A549 (cell line): ENCODE measurements at regions not wholly inside any gene's neighbourhood (a gene's known extent, or its start where the extent isn't known, plus 50 kb on each side); places are given as distances from the start of the nearest gene placed in this dataset.

Experiments used
- ATAC-seq, 2 experiments: fragments of 200-7000 bp in 1 of 2; fragments of >200 bp in 1 of 2; cut with Nextera tagmentation in 1 of 2; cut with Tn5 transposase in 1 of 2; 3 replicates each; pipeline versions ENCODE4 v1.8.0 to v1.9.1; 2018 to 2020; ENCODE audit warnings: mild to moderate bottlenecking in 1 of 2, moderate library complexity in 1 of 2
- CTCF ChIA-PET: fragments of 300-600 bp; sonication (Branson Sonifier 250); formaldehyde crosslinking; extraction: SDS; loops from one replicate; lab custom pipeline; 2021; ENCODE audit warnings: antibody characterized with exemption, inconsistent platforms; lab: Yijun Ruan, JAX
- POLR2A ChIA-PET: fragments of 350-600 bp; formaldehyde crosslinking; extraction: SDS; loops from one replicate; lab custom pipeline; 2021; ENCODE audit warnings: antibody characterized with exemption, inconsistent platforms; lab: Yijun Ruan, JAX
- DNase-seq, 2 experiments: peaks; one replicate each; pipeline versions ENCODE4 v3.0.0 to v3.0.0-alpha.2; 2011 to 2016; ENCODE audit warnings: low read depth in 1 of 2, low spot score in 1 of 2
- FAIRE-seq: peaks from 2 replicates; lab custom pipeline; 2011; peaks lifted over from hg19 to GRCh38; lab: Jason Lieb, UNC
- H3K27ac ChIP-seq, 2 experiments: fragments of >200 bp; sonication (Bioruptor Twin); formaldehyde crosslinking; 3 replicates each; pipeline ENCODE4 v1.5.1; 2016 to 2017
- H3K4me1 ChIP-seq: fragments of >200 bp; sonication (Bioruptor Twin); formaldehyde crosslinking; 3 replicates; pipeline ENCODE4 v1.6.1; 2016
- H3K4me2 ChIP-seq: fragments of >200 bp; sonication (Bioruptor Twin); formaldehyde crosslinking; 3 replicates; pipeline ENCODE4 v1.6.1; 2016
- H3K4me3 ChIP-seq: fragments of >200 bp; sonication (Bioruptor Twin); formaldehyde crosslinking; 3 replicates; pipeline ENCODE4 v1.5.1; 2016
- H3K9me3 ChIP-seq: fragments of >200 bp; sonication (Bioruptor Twin); formaldehyde crosslinking; 3 replicates; pipeline ENCODE4 v1.6.1; 2016
- BHLHE40 ChIP-seq: IDR thresholded peaks from 2 replicates; pipeline ENCODE4 v1.6.1; 2012; ENCODE audit warnings: low read depth, low read length, inconsistent platforms
- CBX2 ChIP-seq: fragments of 200-600 bp; sonication (generic); IDR thresholded peaks from 2 replicates; pipeline ENCODE4 v1.6.1; 2016; ENCODE audit warnings: low read depth, mild to moderate bottlenecking, borderline replicate concordance
- CEBPB ChIP-seq, 2 experiments: fragments of >200 bp in 1 of 2; sonication (Bioruptor Twin) in 1 of 2; formaldehyde crosslinking in 1 of 2; IDR thresholded peaks; 2 replicates each; pipeline ENCODE4 v1.6.1; 2012 to 2016
- CHD4 ChIP-seq: fragments of 200-600 bp; sonication (generic); IDR thresholded peaks from 2 replicates; pipeline ENCODE4 v1.6.1; 2016; ENCODE audit warnings: antibody characterized with exemption, mild to moderate bottlenecking, borderline replicate concordance
- EHMT2 ChIP-seq: fragments of 200-600 bp; sonication (generic); IDR thresholded peaks from 2 replicates; pipeline ENCODE4 v1.6.1; 2016; ENCODE audit warnings: antibody characterized with exemption, low read depth, mild to moderate bottlenecking, moderate library complexity
- EP300 ChIP-seq, 2 experiments: fragments of >200 bp; sonication (Bioruptor Twin); formaldehyde crosslinking; IDR thresholded peaks; 2 replicates in 1 of 2; 3 replicates in 1 of 2; pipeline ENCODE4 v1.6.1; 2016 to 2017
- FOSB ChIP-seq: fragments of 250-450 bp; sonication (Bioruptor Pico); IDR thresholded peaks from 2 replicates; pipeline ENCODE4 v1.5.0; 2020; ENCODE audit warnings: mild to moderate bottlenecking, moderate library complexity
- FOSL2 ChIP-seq, 2 experiments: fragments of 450-650 bp in 1 of 2; fragments of >200 bp in 1 of 2; sonication (Bioruptor Twin) in 1 of 2; formaldehyde crosslinking; IDR thresholded peaks; 2 replicates each; pipeline versions ENCODE4 v1.5.0 to v1.6.1; 2016 to 2020; ENCODE audit warnings: mild to moderate bottlenecking in 1 of 2, moderate library complexity in 1 of 2
- HEYL ChIP-seq: fragments of 250-450 bp; sonication (Bioruptor Pico); IDR thresholded peaks from 2 replicates; pipeline ENCODE4 v1.8.0; 2021; ENCODE audit warnings: mild to moderate bottlenecking, moderate library complexity
- HOXB5 ChIP-seq: fragments of 250-450 bp; sonication (Bioruptor Pico); IDR thresholded peaks from 2 replicates; pipeline ENCODE4 v1.5.0; 2020; ENCODE audit warnings: mild to moderate bottlenecking, moderate library complexity
- KDM1A ChIP-seq: fragments of 200-600 bp; sonication (generic); IDR thresholded peaks from 2 replicates; pipeline ENCODE4 v1.6.1; 2016; ENCODE audit warnings: low read depth, mild to moderate bottlenecking
- KDM5A ChIP-seq: fragments of 200-600 bp; sonication (generic); IDR thresholded peaks from 2 replicates; pipeline ENCODE4 v1.6.1; 2016; ENCODE audit warnings: antibody characterized with exemption, mild to moderate bottlenecking
- PHF8 ChIP-seq: fragments of 200-600 bp; sonication (generic); IDR thresholded peaks from 2 replicates; pipeline ENCODE4 v1.6.1; 2016; ENCODE audit warnings: low read depth, mild to moderate bottlenecking, antibody characterized with exemption, moderate library complexity, borderline replicate concordance
- RAD21 ChIP-seq, 2 experiments: fragments of >200 bp in 1 of 2; sonication (Bioruptor Twin) in 1 of 2; formaldehyde crosslinking in 1 of 2; IDR thresholded peaks in 1 of 2; conservative IDR thresholded peaks in 1 of 2; 2 replicates in 1 of 2; 3 replicates in 1 of 2; pipeline ENCODE4 v1.6.1; 2012 to 2018; ENCODE audit warnings: inconsistent platforms in 1 of 2
- RCOR1 ChIP-seq: fragments of 150-350 bp; IDR thresholded peaks from 2 replicates; pipeline ENCODE4 v1.6.1; 2014; ENCODE audit warnings: antibody characterized with exemption, low read length, low read depth
- RNF2 ChIP-seq: fragments of 200-600 bp; sonication (generic); IDR thresholded peaks from 2 replicates; pipeline ENCODE4 v1.6.1; 2016; ENCODE audit warnings: low read depth, mild to moderate bottlenecking, antibody characterized with exemption, moderate library complexity, borderline replicate concordance
- SMC3 ChIP-seq: fragments of >200 bp; sonication (Bioruptor Twin); formaldehyde crosslinking; IDR thresholded peaks from 3 replicates; pipeline ENCODE4 v1.6.1; 2018; ENCODE audit warnings: inconsistent platforms
- SREBF2 ChIP-seq: fragments of 450-650 bp; IDR thresholded peaks from 2 replicates; pipeline ENCODE4 v1.6.1; 2014; ENCODE audit warnings: mild to moderate bottlenecking, moderate library complexity
- ZC3H11A ChIP-seq: fragments of 450-650 bp; IDR thresholded peaks from 2 replicates; pipeline ENCODE4 v1.6.1; 2014; ENCODE audit warnings: antibody characterized with exemption, mild to moderate bottlenecking
- ZNF302 ChIP-seq: fragments of 250-450 bp; sonication (Bioruptor Pico); IDR thresholded peaks from 2 replicates; pipeline ENCODE4 v1.9.0; 2021; ENCODE audit warnings: inconsistent platforms, mild to moderate bottlenecking, moderate library complexity
- WGBS: methylation state at CpG from one replicate; pipeline ENCODE4 v1.1.6; 2017; ENCODE audit errors: missing lambda C conversion rate; 5-methylcytosine and 5-hydroxymethylcytosine counted together
- TF ChIP-seq, protein P1 (sequence below): IDR thresholded peaks from 2 replicates; pipeline ENCODE4 v1.6.1; 2012
- TF ChIP-seq, protein P2 (sequence below): fragments of 200-600 bp; sonication (generic); IDR thresholded peaks from 2 replicates; pipeline ENCODE4 v1.6.1; 2016; ENCODE audit warnings: antibody characterized with exemption, mild to moderate bottlenecking, moderate library complexity
- TF ChIP-seq, protein P3 (sequence below): fragments of 250-450 bp; sonication (Bioruptor Pico); IDR thresholded peaks from 2 replicates; pipeline ENCODE4 v1.5.0; 2021; ENCODE audit warnings: mild to moderate bottlenecking, moderate library complexity, borderline replicate concordance

- 0% methylated on average over 5 of the region's 5 CpGs for WGBS
- no peak for FAIRE-seq
- ChIA-PET CTCF (no interaction called here), POLR2A (no interaction called here)
- Histone ChIP-seq H3K9me3 (no peaks in the 10 kb centered on the region), H3K4me3 (no peak overlapping the region), H3K27ac (no peak overlapping the region), H3K4me1 (no peaks in the 10 kb centered on the region), H3K4me2 (no peak overlapping the region)
- no peak for ATAC-seq
- DNase-seq: no peak
- no peak for TF ChIP-seq PHF8
- TF ChIP-seq HEYL (CRISPR knock-in tag): no peak
- no peak for TF ChIP-seq RCOR1
- no peak for TF ChIP-seq CHD4
Observed at GRCh38 chr2:128654408-128654807, 335.7 kb upstream of the HS6ST1 start.

GRCh38 chr2:128660836-128661235, 342.2 kb upstream of the HS6ST1 start:
- ATAC-seq (no peak), FAIRE-seq (no peak), DNase-seq (no peak)
- Histone ChIP-seq H3K4me3 (no peak overlapping the region), H3K27ac (no peak overlapping the region), H3K9me3 (no peaks in the 10 kb centered on the region), H3K4me2 (no peak overlapping the region)
- WGBS: 21% methylated on average over 6 of the region's 6 CpGs
- CTCF ChIA-PET: no interaction called here
- TF ChIP-seq, protein P1, sequence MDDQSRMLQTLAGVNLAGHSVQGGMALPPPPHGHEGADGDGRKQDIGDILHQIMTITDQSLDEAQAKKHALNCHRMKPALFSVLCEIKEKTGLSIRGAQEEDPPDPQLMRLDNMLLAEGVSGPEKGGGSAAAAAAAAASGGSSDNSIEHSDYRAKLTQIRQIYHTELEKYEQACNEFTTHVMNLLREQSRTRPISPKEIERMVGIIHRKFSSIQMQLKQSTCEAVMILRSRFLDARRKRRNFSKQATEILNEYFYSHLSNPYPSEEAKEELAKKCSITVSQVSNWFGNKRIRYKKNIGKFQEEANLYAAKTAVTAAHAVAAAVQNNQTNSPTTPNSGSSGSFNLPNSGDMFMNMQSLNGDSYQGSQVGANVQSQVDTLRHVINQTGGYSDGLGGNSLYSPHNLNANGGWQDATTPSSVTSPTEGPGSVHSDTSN: no peak
- no peak for TF ChIP-seq EP300 (IDR thresholded peaks at IDR 0.05)
- no peak for TF ChIP-seq KDM5A
- TF ChIP-seq EHMT2: no peak
- TF ChIP-seq CEBPB (IDR thresholded peaks at IDR 0.05): no peak
- no peak for TF ChIP-seq SREBF2
- no peak for TF ChIP-seq KDM1A
- no peak for TF ChIP-seq RAD21 (conservative IDR thresholded peaks at IDR 0.05 in 1 of 2, IDR thresholded peaks at IDR 0.05 in 1 of 2)
- no peak for TF ChIP-seq ZNF302
- no peak for TF ChIP-seq ZC3H11A
- TF ChIP-seq CBX2: no peak
- TF ChIP-seq, protein P2, sequence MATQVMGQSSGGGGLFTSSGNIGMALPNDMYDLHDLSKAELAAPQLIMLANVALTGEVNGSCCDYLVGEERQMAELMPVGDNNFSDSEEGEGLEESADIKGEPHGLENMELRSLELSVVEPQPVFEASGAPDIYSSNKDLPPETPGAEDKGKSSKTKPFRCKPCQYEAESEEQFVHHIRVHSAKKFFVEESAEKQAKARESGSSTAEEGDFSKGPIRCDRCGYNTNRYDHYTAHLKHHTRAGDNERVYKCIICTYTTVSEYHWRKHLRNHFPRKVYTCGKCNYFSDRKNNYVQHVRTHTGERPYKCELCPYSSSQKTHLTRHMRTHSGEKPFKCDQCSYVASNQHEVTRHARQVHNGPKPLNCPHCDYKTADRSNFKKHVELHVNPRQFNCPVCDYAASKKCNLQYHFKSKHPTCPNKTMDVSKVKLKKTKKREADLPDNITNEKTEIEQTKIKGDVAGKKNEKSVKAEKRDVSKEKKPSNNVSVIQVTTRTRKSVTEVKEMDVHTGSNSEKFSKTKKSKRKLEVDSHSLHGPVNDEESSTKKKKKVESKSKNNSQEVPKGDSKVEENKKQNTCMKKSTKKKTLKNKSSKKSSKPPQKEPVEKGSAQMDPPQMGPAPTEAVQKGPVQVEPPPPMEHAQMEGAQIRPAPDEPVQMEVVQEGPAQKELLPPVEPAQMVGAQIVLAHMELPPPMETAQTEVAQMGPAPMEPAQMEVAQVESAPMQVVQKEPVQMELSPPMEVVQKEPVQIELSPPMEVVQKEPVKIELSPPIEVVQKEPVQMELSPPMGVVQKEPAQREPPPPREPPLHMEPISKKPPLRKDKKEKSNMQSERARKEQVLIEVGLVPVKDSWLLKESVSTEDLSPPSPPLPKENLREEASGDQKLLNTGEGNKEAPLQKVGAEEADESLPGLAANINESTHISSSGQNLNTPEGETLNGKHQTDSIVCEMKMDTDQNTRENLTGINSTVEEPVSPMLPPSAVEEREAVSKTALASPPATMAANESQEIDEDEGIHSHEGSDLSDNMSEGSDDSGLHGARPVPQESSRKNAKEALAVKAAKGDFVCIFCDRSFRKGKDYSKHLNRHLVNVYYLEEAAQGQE: no peak
- TF ChIP-seq, protein P3, sequence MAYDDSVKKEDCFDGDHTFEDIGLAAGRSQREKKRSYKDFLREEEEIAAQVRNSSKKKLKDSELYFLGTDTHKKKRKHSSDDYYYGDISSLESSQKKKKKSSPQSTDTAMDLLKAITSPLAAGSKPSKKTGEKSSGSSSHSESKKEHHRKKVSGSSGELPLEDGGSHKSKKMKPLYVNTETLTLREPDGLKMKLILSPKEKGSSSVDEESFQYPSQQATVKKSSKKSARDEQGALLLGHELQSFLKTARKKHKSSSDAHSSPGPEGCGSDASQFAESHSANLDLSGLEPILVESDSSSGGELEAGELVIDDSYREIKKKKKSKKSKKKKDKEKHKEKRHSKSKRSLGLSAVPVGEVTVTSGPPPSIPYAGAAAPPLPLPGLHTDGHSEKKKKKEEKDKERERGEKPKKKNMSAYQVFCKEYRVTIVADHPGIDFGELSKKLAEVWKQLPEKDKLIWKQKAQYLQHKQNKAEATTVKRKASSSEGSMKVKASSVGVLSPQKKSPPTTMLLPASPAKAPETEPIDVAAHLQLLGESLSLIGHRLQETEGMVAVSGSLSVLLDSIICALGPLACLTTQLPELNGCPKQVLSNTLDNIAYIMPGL (CRISPR knock-in tag): no peak
- no peak for TF ChIP-seq FOSB (CRISPR knock-in tag)
- no peak for TF ChIP-seq BHLHE40
- no peak for TF ChIP-seq RNF2
- no peak for TF ChIP-seq HEYL (CRISPR knock-in tag)
- no peak for TF ChIP-seq SMC3
- no peak for TF ChIP-seq FOSL2 (IDR thresholded peaks at IDR 0.05)
- no peak for TF ChIP-seq FOSL2 (CRISPR knock-in tag; IDR thresholded peaks at IDR 0.05)
- TF ChIP-seq HOXB5 (CRISPR knock-in tag): no peak
- TF ChIP-seq, all 56 proteins: peak for 0
- no peaks in the 10 kb centered on the region for H3K4me1 ChIP-seq
- POLR2A ChIA-PET: no interaction called here
